ENCODE measurements at regions not wholly inside any gene's neighbourhood (a gene's known extent, or its start where the extent isn't known, plus 50 kb on each side); places are given as distances from the start of the nearest gene placed in this dataset.

DNA sequence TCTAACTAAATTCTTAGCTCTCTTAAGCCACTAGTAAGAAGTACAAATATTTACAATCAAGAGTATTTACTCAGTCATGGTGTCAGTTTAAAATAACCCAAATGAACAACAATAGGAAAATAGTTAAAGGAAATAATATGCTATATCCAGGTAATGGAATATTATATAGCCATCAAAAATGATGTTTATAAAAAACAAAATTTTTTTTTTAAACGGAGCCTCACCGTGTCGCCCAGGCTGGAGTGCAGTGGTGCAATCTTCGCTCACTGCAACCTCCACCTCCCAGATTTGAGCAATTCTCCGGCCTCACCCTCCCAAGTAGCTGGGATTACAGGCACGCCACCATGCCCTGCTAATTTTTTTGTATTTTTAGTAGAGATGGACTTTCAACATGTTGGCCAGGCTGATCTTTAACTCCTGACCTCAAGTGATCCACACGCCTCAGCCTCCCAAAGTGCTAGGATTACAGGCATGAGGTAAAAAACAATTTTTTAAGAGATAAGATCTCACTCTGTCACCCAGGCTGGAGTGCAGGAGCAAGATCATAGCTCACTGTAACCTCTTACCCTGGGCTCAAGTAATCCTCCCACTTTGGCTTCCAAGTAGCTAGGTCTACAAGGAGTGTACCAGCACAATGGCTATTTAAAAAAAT, 132.5 kb downstream of the NOC3L start:
- no peak for DNase-seq (ENCODE audit: low read depth in 1 of 2, low spot score in 1 of 2)
- no peak overlapping the region for H3K4me3 ChIP-seq (replicated peaks; ENCODE audit: insufficient read depth, low read length)
- H3K27me3 ChIP-seq (ENCODE audit: insufficient read depth, poor library complexity, severe bottlenecking) = no peaks in the 10 kb centered on the region
- TF ChIP-seq, protein P1, sequence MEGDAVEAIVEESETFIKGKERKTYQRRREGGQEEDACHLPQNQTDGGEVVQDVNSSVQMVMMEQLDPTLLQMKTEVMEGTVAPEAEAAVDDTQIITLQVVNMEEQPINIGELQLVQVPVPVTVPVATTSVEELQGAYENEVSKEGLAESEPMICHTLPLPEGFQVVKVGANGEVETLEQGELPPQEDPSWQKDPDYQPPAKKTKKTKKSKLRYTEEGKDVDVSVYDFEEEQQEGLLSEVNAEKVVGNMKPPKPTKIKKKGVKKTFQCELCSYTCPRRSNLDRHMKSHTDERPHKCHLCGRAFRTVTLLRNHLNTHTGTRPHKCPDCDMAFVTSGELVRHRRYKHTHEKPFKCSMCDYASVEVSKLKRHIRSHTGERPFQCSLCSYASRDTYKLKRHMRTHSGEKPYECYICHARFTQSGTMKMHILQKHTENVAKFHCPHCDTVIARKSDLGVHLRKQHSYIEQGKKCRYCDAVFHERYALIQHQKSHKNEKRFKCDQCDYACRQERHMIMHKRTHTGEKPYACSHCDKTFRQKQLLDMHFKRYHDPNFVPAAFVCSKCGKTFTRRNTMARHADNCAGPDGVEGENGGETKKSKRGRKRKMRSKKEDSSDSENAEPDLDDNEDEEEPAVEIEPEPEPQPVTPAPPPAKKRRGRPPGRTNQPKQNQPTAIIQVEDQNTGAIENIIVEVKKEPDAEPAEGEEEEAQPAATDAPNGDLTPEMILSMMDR (IDR thresholded peaks at IDR 0.05; ENCODE audit: insufficient read depth, low read length) = no peak
- no peak overlapping the region for H3K27ac ChIP-seq (replicated peaks)

DNA sequence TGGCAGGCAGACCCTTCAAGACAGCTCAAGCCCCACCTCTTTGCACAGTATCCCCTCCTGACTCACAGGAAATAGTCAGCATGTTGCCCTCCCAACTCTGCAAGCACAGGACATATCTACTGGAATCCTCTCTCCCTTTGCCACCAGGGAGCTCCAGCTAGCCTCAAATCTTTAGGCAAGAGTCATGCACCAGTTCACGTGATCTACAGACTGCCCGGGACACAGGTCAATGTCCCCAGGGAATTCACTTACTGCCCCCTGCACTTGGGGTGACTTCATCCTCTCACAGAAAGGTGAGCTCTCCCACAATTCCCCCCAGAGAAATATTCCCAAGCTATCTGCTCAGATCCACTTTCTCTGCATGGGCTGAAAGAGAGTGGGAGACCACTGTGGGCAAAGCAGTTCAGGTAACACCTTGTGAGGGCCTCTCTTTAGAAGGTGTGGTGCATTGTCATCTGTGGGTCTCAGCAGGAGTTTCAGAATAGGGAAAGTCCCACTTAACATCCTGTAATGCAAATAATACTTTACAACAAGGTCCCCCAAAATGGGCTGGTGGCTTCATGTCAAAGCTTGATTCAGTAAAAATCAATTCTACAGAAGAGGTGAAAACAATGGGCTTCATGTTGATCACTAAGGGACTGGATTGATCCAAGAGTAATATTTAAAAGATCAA, 129.9 kb downstream of the NOC3L start:
- TF ChIP-seq SPI1 (IDR thresholded peaks at IDR 0.05; ENCODE audit: borderline replicate concordance, low read depth) = no peak
- TF ChIP-seq GABPA (IDR thresholded peaks at IDR 0.05; ENCODE audit: low read depth) = no peak
- TF ChIP-seq, protein P1 (IDR thresholded peaks at IDR 0.05; ENCODE audit: insufficient read depth, low read length) = no peak
- TF ChIP-seq, protein P2, sequence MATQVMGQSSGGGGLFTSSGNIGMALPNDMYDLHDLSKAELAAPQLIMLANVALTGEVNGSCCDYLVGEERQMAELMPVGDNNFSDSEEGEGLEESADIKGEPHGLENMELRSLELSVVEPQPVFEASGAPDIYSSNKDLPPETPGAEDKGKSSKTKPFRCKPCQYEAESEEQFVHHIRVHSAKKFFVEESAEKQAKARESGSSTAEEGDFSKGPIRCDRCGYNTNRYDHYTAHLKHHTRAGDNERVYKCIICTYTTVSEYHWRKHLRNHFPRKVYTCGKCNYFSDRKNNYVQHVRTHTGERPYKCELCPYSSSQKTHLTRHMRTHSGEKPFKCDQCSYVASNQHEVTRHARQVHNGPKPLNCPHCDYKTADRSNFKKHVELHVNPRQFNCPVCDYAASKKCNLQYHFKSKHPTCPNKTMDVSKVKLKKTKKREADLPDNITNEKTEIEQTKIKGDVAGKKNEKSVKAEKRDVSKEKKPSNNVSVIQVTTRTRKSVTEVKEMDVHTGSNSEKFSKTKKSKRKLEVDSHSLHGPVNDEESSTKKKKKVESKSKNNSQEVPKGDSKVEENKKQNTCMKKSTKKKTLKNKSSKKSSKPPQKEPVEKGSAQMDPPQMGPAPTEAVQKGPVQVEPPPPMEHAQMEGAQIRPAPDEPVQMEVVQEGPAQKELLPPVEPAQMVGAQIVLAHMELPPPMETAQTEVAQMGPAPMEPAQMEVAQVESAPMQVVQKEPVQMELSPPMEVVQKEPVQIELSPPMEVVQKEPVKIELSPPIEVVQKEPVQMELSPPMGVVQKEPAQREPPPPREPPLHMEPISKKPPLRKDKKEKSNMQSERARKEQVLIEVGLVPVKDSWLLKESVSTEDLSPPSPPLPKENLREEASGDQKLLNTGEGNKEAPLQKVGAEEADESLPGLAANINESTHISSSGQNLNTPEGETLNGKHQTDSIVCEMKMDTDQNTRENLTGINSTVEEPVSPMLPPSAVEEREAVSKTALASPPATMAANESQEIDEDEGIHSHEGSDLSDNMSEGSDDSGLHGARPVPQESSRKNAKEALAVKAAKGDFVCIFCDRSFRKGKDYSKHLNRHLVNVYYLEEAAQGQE (IDR thresholded peaks at IDR 0.05; ENCODE audit: insufficient replicate concordance, low read depth) = no peak
- no peak for TF ChIP-seq POLR2AphosphoS5 (IDR thresholded peaks at IDR 0.05; ENCODE audit: low read depth)
- no peak for DNase-seq (ENCODE audit: low read depth in 1 of 2, low spot score in 1 of 2)

DNA sequence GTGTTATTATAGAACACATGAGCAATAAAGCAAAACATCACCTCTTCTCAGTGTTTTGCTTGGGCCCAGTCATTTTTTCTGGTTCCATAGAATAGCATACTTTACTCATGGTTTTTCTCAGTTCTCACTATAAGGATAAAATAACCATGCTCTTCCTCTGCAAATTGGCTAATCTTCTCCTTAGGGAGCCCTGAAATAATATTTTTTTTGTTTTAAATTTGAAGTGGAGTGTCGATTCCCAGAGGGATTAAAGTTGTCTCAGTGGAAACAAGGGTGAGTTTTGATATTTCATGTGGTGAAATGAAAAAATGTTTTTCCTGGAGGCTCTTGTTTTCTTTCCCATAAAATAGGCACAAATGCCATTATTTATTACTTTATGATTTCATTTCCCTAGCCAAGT, 127.3 kb downstream of the NOC3L start:
- Histone ChIP-seq H3K4me3 (replicated peaks; ENCODE audit: insufficient read depth, low read length) (no peak overlapping the region), H3K27me3 (ENCODE audit: insufficient read depth, poor library complexity, severe bottlenecking) (peaks cover 3% of the 10 kb centered on the region), H3K27ac (replicated peaks) (no peak overlapping the region)
- TF ChIP-seq, protein P1 (IDR thresholded peaks at IDR 0.05; ENCODE audit: insufficient read depth, low read length) = no peak
- TF ChIP-seq GABPA (IDR thresholded peaks at IDR 0.05; ENCODE audit: low read depth) (no peak), SPI1 (IDR thresholded peaks at IDR 0.05; ENCODE audit: borderline replicate concordance, low read depth) (no peak), POLR2AphosphoS5 (IDR thresholded peaks at IDR 0.05; ENCODE audit: low read depth) (no peak)
- TF ChIP-seq, protein P2 (IDR thresholded peaks at IDR 0.05; ENCODE audit: insufficient replicate concordance, low read depth) = no peak
- no peak for DNase-seq (ENCODE audit: low read depth in 1 of 2, low spot score in 1 of 2)

More for the DNA sequence above, 129.9 kb downstream of the NOC3L start:
- Histone ChIP-seq H3K27ac (replicated peaks) (no peak overlapping the region), H3K27me3 (ENCODE audit: insufficient read depth, poor library complexity, severe bottlenecking) (no peaks in the 10 kb centered on the region), H3K4me3 (replicated peaks; ENCODE audit: insufficient read depth, low read length) (no peak overlapping the region)
